ENCODE measurements at regions not wholly inside any gene's neighbourhood (a gene's known extent, or its start where the extent isn't known, plus 50 kb on each side); places are given as distances from the start of the nearest gene placed in this dataset.

DNA sequence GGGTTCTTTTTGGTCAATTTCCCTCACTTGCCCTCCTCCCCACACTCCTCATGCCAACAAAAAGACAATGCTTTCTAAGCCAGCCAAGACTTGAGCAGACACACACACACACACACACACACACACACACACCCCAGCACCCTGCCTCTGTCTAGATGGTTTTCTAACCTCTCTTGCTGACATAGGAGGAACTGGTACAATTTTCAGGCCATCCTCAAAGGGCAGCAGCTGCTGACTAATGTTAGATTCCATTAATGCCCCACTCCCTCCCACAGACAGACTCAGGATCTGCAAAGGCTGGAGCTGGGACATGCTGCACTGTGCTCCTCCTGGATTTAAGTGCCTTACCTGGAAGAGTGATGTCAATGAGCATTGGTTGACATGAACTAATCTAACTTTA is 438.4 kb downstream of the OCA2 start:
- Mint-ChIP-seq H3K9me3 (peaks cover 2 to 5% of the 10 kb centered on the region in 2 donors), H3K36me3 (no peaks in the 10 kb centered on the region), H3K27me3 (no peaks in the 10 kb centered on the region), H3K27ac (no peak overlapping the region), H3K4me1 (no peaks in the 10 kb centered on the region), H3K4me3 (no peak overlapping the region)
- ATAC-seq (replicated peaks) (no peak), DNase-seq (no peak)

DNA sequence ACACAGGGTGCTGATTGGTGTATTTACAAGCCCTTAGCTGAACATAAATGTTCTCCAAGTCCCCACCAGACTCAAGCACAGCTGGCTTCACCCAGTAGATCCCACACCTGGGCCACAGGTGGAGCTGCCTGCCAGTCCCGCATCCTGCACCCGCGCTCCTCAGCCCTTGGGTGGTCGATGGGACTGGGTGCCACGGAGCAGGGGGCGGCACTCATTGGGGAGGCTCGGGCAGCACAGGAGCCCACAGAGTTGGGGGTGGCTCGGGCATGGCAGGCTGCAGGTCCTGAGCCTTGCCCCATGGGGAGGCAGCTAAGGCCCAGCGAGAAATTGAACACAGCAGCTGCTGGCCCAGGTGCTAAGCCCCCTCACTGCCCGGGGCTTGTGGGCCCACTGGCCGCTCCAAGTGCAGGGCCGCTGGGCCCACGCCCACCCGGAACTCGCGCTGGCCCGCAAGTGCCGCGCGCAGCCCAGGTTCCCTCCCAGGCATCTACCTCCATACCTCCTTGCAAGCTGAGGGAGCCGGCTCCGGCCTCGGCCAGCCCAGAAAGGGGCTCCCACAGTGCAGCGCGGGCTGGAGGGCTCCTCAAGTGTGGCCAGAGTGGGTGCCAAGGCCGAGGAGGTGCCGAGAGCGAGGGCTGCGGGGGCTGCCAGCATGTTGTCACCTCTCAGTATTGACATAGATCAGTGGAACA is 442.7 kb downstream of the OCA2 start:
- H3K27me3 Mint-ChIP-seq: no peaks in the 10 kb centered on the region
- no peaks in the 10 kb centered on the region for H3K4me1 Mint-ChIP-seq
- no peaks in the 10 kb centered on the region for H3K36me3 Mint-ChIP-seq

DNA sequence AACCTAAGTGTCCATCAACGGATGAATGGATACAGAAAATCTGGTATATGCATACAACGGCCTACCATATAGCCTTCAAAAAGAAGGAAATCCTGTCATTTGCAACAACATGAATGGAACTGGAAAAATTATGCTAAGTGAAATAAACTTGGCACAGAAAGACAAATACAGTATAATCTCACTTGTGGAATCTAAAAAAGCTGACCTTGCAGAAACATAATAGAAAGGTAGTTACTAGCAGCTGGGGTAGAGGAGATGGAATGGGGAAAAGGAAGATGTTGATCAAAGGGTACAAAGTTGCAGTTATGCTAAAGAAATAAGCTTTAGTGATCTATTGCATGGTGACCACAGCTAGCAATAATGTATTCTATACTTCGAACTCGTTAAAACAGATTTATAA is 444.1 kb downstream of the OCA2 start:
- DNase-seq (no peak), ATAC-seq (replicated peaks) (no peak)
- no peak overlapping the region for H3K27ac Mint-ChIP-seq
- H3K36me3 Mint-ChIP-seq: no peaks in the 10 kb centered on the region
- H3K4me3 Mint-ChIP-seq: no peak overlapping the region
- peaks cover 0 to 5% of the 10 kb centered on the region in 2 donors for H3K9me3 Mint-ChIP-seq
- no peaks in the 10 kb centered on the region for H3K27me3 Mint-ChIP-seq
- H3K4me1 Mint-ChIP-seq: no peaks in the 10 kb centered on the region

More for the DNA sequence above, 442.7 kb downstream of the OCA2 start:
- Mint-ChIP-seq H3K9me3 (peaks cover 2 to 5% of the 10 kb centered on the region in 2 donors), H3K4me3 (no peak overlapping the region), H3K27ac (no peak overlapping the region)
- ATAC-seq (replicated peaks) (no peak), DNase-seq (no peak)

DNA sequence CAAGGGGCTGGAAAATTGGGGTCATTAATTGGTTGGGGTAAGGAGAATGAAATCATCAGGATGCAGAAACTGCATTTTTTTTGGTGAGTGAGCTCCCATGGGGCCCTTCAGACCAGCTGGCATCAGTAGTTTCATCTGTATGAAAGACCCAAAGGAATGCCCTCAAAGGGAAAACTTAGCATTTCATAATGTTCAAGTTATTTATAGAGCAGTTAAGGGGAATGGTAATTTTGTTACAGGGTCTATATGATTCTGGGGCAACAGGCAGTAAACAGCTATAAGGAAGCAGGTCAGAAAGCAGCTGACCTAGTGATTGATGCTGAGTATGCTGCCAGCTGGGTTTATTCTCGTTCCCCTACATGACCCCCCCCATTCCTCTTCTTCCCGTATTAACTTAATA is 448.9 kb downstream of the OCA2 start:
- DNase-seq: no peak
- no peaks in the 10 kb centered on the region for H3K4me1 Mint-ChIP-seq
- no peak overlapping the region for H3K4me3 Mint-ChIP-seq
- H3K27ac Mint-ChIP-seq: no peak overlapping the region
- no peaks in the 10 kb centered on the region for H3K36me3 Mint-ChIP-seq
- H3K9me3 Mint-ChIP-seq: no peaks in the 10 kb centered on the region
- ATAC-seq (replicated peaks): no peak
- no peaks in the 10 kb centered on the region for H3K27me3 Mint-ChIP-seq

DNA sequence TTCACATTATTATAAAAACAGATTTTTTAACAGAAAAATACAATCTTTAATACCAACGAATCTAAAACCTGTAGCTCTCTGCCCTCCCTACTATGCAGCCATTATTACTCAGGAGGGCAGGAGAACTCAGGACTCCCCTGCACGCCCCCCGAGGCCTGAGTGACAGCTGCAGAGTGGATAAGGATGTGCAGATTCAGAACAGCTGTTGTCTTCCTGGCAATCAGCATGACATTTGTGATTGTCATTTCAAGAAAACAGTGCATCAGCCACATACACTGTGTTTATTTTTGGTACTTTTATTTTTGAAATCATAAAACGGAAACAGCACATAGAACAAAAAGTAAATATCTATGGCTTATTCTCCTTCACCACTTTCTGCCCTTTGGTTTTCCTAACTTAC is 450.8 kb downstream of the OCA2 start:
- no peaks in the 10 kb centered on the region for H3K4me1 Mint-ChIP-seq
- no peaks in the 10 kb centered on the region for H3K36me3 Mint-ChIP-seq
- H3K27me3 Mint-ChIP-seq: no peaks in the 10 kb centered on the region
- peaks cover 6 to 9% of the 10 kb centered on the region in 2 donors for H3K9me3 Mint-ChIP-seq
- H3K27ac Mint-ChIP-seq: no peak overlapping the region
- ATAC-seq (replicated peaks) (no peak), DNase-seq (no peak)
- H3K4me3 Mint-ChIP-seq: no peak overlapping the region

DNA sequence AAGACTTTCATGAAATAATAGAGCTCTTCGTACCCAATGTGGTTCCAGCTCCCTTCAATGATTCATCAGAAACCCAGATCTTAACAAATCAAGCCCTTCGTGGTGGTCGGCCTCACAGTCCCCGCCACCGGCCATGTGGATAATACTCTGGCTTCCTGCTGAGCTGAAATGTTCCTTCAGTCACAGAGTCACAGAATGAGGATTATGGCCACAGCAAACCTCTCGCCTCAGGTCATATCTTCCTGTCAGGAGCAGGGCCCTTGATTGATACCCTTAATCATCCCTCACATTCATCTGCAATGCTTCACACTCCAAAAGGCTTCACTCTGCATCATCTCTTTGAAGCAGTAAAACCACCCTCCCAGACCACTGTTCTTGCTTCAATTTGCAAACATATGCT is 452.6 kb downstream of the OCA2 start:
- H3K27me3 Mint-ChIP-seq: no peaks in the 10 kb centered on the region
- H3K36me3 Mint-ChIP-seq: no peaks in the 10 kb centered on the region
- H3K4me3 Mint-ChIP-seq: no peak overlapping the region
- ATAC-seq (replicated peaks) (no peak), DNase-seq (no peak)
- no peaks in the 10 kb centered on the region for H3K4me1 Mint-ChIP-seq
- H3K9me3 Mint-ChIP-seq: peaks cover 15 to 20% of the 10 kb centered on the region in 2 donors
- no peak overlapping the region for H3K27ac Mint-ChIP-seq

DNA sequence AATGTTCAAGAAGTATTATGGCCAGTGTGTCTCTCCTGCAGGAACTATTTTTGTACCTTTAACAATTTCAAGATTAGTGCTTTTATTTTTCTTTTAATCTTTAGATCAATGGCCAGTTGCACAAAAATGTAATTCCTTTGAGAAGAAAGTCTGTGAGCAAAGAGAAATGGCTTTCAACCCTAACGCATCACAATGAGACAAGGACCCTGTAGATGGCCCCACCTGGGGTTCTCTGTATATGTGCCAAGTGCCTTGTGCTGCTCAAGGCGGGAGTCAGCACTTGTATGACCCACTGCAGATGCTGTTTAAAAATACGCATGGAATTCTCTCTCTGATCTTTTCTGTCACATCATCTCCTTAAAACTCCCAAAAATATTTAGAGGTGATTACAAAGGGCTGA is 453.4 kb downstream of the OCA2 start:
- Mint-ChIP-seq H3K9me3 (peaks cover 15 to 22% of the 10 kb centered on the region in 2 donors), H3K27me3 (no peaks in the 10 kb centered on the region), H3K4me3 (no peak overlapping the region), H3K36me3 (no peaks in the 10 kb centered on the region), H3K4me1 (no peaks in the 10 kb centered on the region), H3K27ac (no peak overlapping the region)
- ATAC-seq (replicated peaks) (no peak), DNase-seq (no peak)

DNA sequence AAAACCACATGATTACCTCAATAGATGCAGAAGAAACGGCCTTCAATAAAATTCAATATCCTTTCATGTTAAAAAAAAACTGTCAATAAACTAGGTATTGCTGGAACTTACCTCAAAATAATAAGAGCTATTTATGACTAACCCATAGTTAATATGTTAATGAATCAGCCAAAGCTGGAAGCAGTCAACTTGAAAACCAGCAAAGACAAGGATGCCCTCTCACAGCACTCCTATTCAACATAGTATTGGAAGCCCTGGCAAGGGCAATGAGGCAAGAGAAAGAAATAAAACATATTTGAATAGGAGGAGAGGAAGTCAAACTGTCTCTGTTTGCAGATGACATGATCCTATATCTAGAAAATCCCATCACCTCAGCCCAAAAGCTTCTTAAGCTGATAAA is 456.1 kb downstream of the OCA2 start:
- H3K9me3 Mint-ChIP-seq: peaks cover 28 to 29% of the 10 kb centered on the region in 2 donors
- no peaks in the 10 kb centered on the region for H3K36me3 Mint-ChIP-seq
- no peak for ATAC-seq (replicated peaks)
- DNase-seq: no peak
- no peak overlapping the region for H3K4me3 Mint-ChIP-seq
- no peak overlapping the region for H3K27ac Mint-ChIP-seq
- H3K4me1 Mint-ChIP-seq: no peaks in the 10 kb centered on the region
- H3K27me3 Mint-ChIP-seq: no peaks in the 10 kb centered on the region

DNA sequence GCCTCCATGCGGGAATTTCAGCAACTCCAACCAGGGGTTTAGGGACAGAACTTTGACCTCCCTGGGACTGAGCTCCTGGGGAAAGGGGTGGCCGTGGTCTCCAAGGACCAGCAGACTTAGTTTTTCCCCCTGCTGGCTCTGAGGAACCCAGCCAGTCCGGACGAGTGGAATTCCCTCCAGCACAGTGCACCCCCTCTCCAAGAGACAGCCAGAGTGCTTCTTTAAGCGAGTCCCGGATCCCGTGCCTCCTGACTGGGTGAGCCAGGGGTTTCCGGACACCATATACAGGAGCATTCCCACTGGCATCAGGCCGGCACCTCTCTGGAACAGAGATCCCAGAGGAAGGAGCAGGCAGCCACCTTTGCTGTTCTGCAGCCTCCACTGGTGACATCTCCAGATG is 459.5 kb downstream of the OCA2 start:
- Mint-ChIP-seq H3K4me1 (no peaks in the 10 kb centered on the region), H3K36me3 (no peaks in the 10 kb centered on the region), H3K9me3 (peaks cover 24 to 28% of the 10 kb centered on the region in 2 donors), H3K4me3 (no peak overlapping the region), H3K27ac (no peak overlapping the region), H3K27me3 (no peaks in the 10 kb centered on the region)
- ATAC-seq (replicated peaks) (no peak), DNase-seq (no peak)

DNA sequence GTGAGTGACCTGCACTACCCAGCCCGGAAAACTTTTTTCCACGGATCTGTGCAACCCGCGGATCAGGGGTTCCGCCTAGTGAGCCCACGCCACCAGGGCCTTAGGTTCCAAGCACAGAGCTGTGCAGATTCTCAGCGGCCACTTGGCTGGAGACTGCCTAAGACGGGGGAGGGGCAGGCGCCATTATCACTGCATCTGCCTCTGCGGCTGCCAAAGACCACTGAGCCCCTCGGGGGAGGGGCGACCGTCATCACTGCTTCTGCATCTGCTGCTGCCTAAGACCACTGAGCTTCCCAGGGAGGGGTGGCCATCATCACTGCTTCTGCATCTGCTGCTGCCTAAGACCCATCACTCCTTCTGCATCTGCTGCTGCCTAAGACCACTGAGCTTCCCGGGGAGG is 460.2 kb downstream of the OCA2 start:
- no peaks in the 10 kb centered on the region for H3K36me3 Mint-ChIP-seq
- DNase-seq (no peak), ATAC-seq (replicated peaks) (no peak)
- H3K4me3 Mint-ChIP-seq: no peak overlapping the region
- H3K9me3 Mint-ChIP-seq: peaks cover 24 to 28% of the 10 kb centered on the region in 2 donors
- no peaks in the 10 kb centered on the region for H3K27me3 Mint-ChIP-seq
- H3K4me1 Mint-ChIP-seq: no peaks in the 10 kb centered on the region
- H3K27ac Mint-ChIP-seq: no peak overlapping the region

DNA sequence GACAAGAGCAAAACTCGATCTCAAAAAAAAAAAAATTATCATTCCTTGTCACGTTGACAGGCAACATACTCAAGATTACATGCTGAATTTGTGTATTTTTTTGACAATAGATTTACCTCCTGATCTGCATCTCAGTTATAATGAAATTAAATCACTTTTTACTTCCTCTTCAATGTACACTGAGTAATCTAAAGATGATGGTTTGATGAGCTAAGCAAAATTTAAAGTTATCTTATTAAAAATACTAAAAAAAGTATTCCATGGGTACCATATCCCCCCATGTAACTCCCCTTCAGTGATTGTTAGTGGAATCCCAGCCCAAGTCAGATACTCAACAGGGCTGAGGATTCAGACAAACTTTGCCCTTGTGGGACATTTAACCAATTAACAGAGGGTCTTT is 463.2 kb downstream of the OCA2 start:
- DNase-seq: no peak

DNA sequence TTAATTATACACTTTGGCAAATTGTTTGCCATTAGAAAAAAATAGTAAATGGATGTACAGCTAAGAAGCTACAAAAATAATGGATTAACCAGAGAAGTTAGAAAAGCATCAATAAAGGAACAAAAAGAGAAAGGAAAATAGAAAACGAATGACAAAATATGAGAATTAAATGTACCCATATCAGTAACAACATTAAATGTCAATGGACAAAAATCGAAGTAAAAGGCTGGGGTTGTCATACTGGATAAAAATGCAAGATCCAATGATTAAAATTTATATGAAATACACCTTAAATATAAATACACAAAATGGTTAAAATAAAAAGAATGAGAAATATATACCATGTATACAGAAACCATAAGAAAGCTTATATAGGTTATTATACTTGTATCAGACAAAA is 470.6 kb downstream of the OCA2 start:
- no peak overlapping the region for H3K27ac Mint-ChIP-seq
- DNase-seq (no peak), ATAC-seq (replicated peaks) (no peak)
- peaks cover 0 to 4% of the 10 kb centered on the region in 2 donors for H3K36me3 Mint-ChIP-seq
- H3K4me3 Mint-ChIP-seq: no peak overlapping the region
- H3K9me3 Mint-ChIP-seq: peaks cover 17 to 25% of the 10 kb centered on the region in 2 donors
- no peaks in the 10 kb centered on the region for H3K4me1 Mint-ChIP-seq
- no peaks in the 10 kb centered on the region for H3K27me3 Mint-ChIP-seq

More for the DNA sequence above, 463.2 kb downstream of the OCA2 start:
- H3K36me3 Mint-ChIP-seq: no peaks in the 10 kb centered on the region
- no peak overlapping the region for H3K27ac Mint-ChIP-seq
- H3K4me1 Mint-ChIP-seq: no peaks in the 10 kb centered on the region
- no peaks in the 10 kb centered on the region for H3K27me3 Mint-ChIP-seq
- no peak for ATAC-seq (replicated peaks)
- H3K4me3 Mint-ChIP-seq: no peak overlapping the region
- H3K9me3 Mint-ChIP-seq: peaks cover 13 to 19% of the 10 kb centered on the region in 2 donors

DNA sequence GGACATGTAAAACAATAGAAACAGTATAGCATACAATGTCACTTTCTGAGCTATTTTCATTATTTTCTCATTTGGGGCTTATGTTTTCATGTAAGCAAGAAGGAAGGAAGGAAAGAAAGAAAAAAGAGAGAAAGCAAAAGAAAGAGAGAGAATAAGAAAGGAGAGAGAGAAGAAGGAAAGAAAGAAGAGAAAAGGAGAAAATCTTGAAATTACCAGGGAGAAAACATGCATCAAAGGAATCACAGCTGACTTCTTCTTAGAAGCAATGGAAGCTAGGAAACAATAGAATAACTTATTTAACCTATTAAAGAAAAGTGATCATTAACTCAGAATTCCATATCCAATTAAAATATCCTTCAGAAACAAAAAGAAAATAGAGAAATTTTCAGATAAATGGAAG is 471.5 kb downstream of the OCA2 start:
- DNase-seq (no peak), ATAC-seq (replicated peaks) (no peak)
- H3K9me3 Mint-ChIP-seq: peaks cover 17 to 29% of the 10 kb centered on the region in 2 donors
- peaks cover 0 to 4% of the 10 kb centered on the region in 2 donors for H3K36me3 Mint-ChIP-seq
- H3K27ac Mint-ChIP-seq: no peak overlapping the region
- no peak overlapping the region for H3K4me3 Mint-ChIP-seq
- H3K27me3 Mint-ChIP-seq: no peaks in the 10 kb centered on the region
- no peaks in the 10 kb centered on the region for H3K4me1 Mint-ChIP-seq

DNA sequence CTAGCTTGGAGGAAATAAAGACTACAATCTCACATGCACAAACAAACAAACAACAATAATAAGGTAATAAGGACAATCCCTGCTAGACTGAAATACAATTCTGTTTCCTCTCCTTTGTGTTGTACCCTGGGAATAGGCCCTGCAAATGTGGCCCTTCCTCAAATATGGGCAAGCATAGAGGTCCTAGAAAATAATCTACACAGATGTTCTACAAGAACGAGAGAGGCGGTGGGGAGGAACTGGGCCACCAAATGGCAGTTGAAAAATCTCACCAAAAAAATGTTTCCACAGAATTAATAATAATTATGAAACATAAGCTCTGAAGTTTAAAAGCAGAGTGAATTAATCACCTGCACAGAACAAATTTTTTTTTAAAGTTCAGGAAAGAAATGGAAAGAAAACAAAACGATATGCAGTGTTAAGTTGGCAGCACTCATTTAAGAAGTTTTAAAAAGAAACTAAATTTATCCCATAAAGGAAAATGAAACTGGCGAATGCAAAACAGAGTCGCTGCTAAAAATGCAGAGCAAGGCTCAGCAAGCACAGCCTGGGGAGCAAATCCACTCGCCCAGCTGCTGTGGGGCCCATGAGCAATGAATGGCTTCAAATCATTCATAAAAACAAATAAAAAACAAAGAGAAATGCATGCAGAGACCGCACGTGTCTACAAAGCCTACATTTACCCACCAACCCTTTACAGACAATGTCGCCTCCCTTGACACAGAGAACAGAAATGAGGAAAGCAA is 475.4 kb downstream of the OCA2 start:
- H3K9me3 Mint-ChIP-seq: peaks cover 9 to 26% of the 10 kb centered on the region in 2 donors
- DNase-seq (no peak), ATAC-seq (replicated peaks) (no peak)
- no peaks in the 10 kb centered on the region for H3K4me1 Mint-ChIP-seq
- H3K36me3 Mint-ChIP-seq: peaks cover 0 to 4% of the 10 kb centered on the region in 2 donors
- no peak overlapping the region for H3K4me3 Mint-ChIP-seq
- no peaks in the 10 kb centered on the region for H3K27me3 Mint-ChIP-seq
- H3K27ac Mint-ChIP-seq: no peak overlapping the region

DNA sequence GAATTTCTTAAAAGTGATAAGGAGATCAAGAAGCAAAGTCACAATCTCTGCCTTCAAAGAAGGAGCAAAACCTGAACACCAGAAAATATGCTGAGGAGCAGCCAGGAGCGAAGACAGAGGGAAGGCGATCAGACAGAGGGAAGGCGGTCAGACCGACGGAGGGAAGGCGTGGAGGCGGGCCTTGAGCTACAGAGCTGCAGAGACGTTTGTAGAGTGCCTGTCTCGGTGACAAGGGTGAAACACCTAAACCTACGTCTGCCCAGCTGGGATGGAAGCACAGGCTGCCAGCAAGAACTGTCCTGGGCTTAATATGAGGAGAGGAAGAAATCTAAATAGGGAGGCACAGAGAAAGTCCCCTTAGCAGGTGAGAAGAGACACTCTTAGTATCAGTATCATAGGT is 476.0 kb downstream of the OCA2 start:
- H3K9me3 Mint-ChIP-seq: peaks cover 6 to 23% of the 10 kb centered on the region in 2 donors
- H3K27ac Mint-ChIP-seq: no peak overlapping the region
- no peaks in the 10 kb centered on the region for H3K4me1 Mint-ChIP-seq
- DNase-seq (no peak), ATAC-seq (replicated peaks) (no peak)
- peaks cover 0 to 4% of the 10 kb centered on the region in 2 donors for H3K36me3 Mint-ChIP-seq
- no peak overlapping the region for H3K4me3 Mint-ChIP-seq
- H3K27me3 Mint-ChIP-seq: no peaks in the 10 kb centered on the region
